ENCODE measurements at regions not wholly inside any gene's neighbourhood (a gene's known extent, or its start where the extent isn't known, plus 50 kb on each side); places are given as distances from the start of the nearest gene placed in this dataset.

DNA sequence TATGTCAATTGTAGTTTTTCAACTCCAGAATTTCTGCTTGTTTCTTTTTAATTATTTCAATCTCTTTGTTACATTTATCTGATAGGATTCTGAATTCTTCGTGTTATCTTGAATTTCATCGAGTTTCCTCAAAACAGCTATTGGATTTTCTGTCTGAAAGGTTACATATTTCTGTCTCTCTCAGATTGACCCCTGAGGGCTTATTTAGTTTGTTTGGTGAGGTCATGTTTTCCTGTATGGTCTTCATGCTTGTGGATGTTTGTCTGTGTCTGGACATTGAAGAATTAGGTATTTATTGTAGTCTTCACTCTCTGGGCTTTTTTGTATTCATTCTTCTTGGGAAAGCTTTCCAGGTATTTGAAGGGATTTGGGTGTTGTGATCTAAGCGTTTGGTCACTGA lies 85.6 kb downstream of the SNAPC1 start:
- no peak for DNase-seq

DNA sequence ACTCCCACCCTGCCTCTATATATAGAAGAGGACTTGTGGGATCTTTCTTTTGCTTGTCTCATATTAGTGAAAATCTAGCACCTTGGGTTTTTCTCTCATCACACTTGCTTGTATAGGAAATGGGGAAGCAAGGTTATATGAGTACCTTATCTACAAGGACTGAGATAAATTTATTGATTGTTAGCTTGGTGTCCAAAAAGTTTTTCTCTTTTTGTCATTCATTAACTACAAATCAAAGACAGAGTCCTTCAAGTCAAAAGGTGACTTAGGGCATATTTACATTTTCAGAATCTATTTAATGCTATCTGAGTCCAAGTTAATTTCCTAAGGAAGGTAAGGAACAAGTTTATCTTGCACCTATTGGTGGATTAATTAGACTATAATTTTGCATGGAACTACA lies 92.7 kb downstream of the SNAPC1 start:
- no peak for DNase-seq

GRCh38 chr14:61860294-61860918 lies 98.2 kb downstream of the SNAPC1 start:
- peak; percentile 30 for DNase-seq

- DNase-seq, result no peak
Measured at GRCh38 chr14:61861320-61861865, 99.2 kb downstream of the SNAPC1 start.

- DNase-seq, result no peak
Measured at GRCh38 chr14:61864329-61864898, 102.2 kb downstream of the SNAPC1 start.

- no peak for DNase-seq
Measured at GRCh38 chr14:61866932-61867920, 105.0 kb downstream of the SNAPC1 start.

GRCh38 chr14:61868846-61869245 lies 106.6 kb downstream of the SNAPC1 start:
- DNase-seq, result no peak

- no peak for DNase-seq
Measured at GRCh38 chr14:61870163-61870562, 107.9 kb downstream of the SNAPC1 start.

DNA sequence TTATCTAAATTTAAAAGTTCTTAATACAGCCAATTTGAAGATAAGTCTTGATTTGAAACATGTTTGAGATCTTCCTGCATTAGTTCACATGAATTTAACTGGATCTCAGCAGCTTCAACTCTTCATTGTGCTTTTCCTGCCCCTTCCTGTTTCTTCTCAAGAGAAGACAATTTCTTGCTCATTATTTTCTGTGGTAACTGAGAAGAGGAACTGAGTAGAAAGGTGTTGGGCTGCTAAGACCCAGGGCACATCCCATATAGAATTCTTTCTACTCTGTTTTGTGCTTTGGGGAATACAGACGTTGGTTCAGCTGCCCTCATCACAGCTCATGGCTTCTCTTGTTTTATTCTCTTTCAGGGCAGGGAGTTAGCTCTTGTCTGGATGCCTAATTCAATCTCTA lies 110.2 kb downstream of the SNAPC1 start:
- DNase-seq, result no peak

- no peak for DNase-seq
Measured at GRCh38 chr14:61875483-61875882, 113.3 kb downstream of the SNAPC1 start.

DNA sequence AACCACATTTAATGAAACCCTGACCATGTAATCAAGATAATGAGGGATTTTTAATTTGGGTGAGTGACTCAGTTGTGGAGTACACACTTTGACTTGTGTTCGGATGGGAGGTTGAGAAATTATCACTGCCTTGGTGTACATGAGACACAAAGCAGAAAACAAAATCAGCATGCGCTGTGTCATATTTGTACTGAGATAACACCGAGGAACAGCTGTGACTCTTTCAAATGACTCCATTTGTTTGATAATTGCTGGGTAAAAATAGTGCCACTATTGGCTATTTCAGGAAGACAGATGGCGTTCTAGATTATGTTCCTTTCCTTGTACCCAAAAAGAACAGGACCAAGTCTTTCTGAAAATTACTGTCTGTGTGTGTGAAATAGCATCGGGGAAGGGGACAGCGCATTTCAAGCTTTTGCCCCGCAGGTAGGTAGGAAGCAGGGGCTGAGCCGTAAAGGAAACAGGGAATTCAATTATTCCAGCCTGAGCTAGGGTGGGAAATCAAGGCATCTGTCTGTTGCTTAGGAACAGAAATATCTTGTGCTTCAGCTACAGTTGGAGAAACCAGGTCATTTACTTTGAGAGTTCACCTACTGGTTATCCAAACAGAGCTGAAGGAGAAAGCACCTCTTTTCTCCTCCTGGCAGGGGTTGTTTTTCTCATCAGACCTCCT lies 114.3 kb downstream of the SNAPC1 start:
- DNase-seq, result no peak

- DNase-seq, result no peak
Measured at GRCh38 chr14:61877035-61877390, 114.8 kb downstream of the SNAPC1 start.

GRCh38 chr14:61877768-61878167 lies 115.5 kb downstream of the SNAPC1 start:
- no peak for DNase-seq

GRCh38 chr14:61878931-61879330 lies 116.7 kb downstream of the SNAPC1 start:
- DNase-seq, result no peak

DNA sequence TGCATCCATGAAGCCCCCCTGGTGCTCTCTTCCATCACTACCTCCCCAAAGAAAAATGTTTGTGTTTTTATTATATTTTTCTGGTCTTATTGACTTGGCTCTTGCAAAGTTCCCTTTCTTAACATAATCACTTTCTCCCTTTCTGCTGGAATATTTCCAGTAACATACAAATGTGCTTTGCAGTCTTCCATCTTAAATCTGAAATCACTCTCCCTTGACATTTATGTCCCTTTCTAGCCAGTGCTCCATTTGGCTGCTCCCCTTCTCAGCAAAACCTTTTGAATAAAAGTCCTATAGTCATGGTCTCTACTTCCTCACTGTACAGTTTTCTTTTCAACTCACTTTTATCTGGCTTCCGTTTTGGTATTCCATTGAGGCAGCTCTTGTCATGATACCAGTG lies 118.8 kb downstream of the SNAPC1 start:
- no peak for DNase-seq

- DNase-seq, result no peak
Measured at GRCh38 chr14:61884711-61885110, 122.5 kb downstream of the SNAPC1 start.

- DNase-seq, result no peak
Measured at GRCh38 chr14:61885203-61885961, 123.2 kb downstream of the SNAPC1 start.

- no peak for DNase-seq
Measured at GRCh38 chr14:61887628-61888027, 125.4 kb downstream of the SNAPC1 start.

DNA sequence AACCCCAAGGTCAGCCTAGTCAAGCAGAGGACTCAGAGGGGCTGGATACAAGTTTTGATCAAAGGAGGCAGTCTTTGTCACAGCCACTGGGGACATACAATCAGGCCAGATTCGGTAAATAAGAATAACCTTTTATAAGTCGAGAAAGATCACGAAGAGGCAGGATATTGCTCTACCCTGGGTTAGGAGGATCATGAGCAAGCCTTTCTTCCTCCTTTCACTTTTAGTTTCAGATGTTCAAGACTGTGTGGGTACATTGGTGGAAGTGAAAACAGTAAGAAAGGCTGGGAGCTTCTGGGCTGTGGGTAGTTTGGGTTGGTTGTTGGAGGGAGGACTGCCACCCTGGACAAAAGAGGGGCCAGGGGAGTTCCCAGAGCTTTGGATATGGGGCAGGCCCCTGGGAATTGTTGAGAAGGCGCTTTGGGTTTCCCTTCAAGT lies 127.7 kb downstream of the SNAPC1 start:
- no peak for DNase-seq

DNA sequence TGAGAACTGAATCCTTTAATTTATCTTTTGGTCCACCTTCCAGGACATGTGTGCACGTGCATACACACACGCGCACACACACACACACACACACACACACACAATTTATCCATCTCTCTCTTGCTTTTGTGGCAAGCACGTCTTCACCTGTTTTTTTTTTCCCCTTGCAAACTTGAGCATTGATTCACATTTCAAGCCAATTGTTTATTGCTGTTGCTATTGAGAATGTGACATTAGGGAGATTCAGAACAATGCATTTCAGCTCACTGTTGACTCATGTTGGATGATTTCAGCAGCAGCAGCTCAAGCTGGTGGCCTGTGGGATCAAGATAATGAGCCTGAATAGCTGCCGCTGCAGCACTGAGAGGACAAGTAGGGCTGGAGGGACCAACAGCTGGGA lies 128.9 kb downstream of the SNAPC1 start:
- DNase-seq, result no peak

- DNase-seq, result no peak
Measured at GRCh38 chr14:61891810-61892209, 129.6 kb downstream of the SNAPC1 start.

DNA sequence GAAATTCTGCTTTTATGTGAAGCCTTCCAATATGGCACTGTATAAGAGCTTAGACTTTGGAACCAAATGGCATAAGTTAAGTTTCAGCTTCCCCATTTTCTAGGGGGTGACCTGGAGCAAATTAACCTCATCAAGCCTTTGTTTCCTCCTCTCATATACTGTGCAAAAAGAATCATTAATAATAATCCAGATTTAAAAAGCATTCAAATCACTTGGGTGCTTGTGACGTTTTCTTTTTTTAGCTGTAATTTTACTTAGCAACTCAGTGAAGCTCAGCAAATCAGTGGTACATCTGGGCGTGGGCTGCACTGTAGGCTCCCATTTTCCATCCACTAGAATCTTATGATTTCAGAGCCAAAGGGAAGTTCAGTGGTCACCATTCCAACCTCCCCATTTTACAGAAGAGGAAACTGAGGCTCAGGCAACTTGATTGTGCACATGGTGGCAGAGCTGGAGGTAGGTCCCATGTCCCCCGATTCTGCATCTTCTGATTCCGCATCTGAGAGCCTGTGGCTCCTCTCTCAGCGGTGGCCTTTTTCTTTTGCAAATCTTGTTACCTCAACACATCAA lies 131.2 kb downstream of the SNAPC1 start:
- DNase-seq, result no peak
